ENCODE measurements at regions not wholly inside any gene's neighbourhood (a gene's known extent, or its start where the extent isn't known, plus 50 kb on each side); places are given as distances from the start of the nearest gene placed in this dataset.

- TF ChIP-seq USF1 (CRISPR knock-in tag; IDR thresholded peaks at IDR 0.05) (no peak), SMAD3 (CRISPR knock-in tag; IDR thresholded peaks at IDR 0.05; ENCODE audit: borderline replicate concordance) (no peak), HMGXB4 (CRISPR knock-in tag; IDR thresholded peaks at IDR 0.05) (no peak), AFF4 (CRISPR knock-in tag; IDR thresholded peaks at IDR 0.05; ENCODE audit: borderline replicate concordance) (no peak), ELF4 (CRISPR knock-in tag; IDR thresholded peaks at IDR 0.05; ENCODE audit: low read depth) (no peak), TCF7 (CRISPR knock-in tag; IDR thresholded peaks at IDR 0.05; ENCODE audit: low read depth) (no peak), CTCF (IDR thresholded peaks at IDR 0.05) (no peak), MAX (CRISPR knock-in tag; IDR thresholded peaks at IDR 0.05) (no peak), MYBL2 (CRISPR knock-in tag; IDR thresholded peaks at IDR 0.05) (no peak)
Measured at GRCh38 chr2:129467941-129468340, 511.5 kb upstream of the RAB6C start.
